Aorta (tissue), 5 donors: ENCODE measurements at regions not wholly inside any gene's neighbourhood (a gene's known extent, or its start where the extent isn't known, plus 50 kb on each side); places are given as distances from the start of the nearest gene placed in this dataset.
"Not testable (repeated sequence)": the region's sequence is repeated elsewhere in the genome, so short reads cannot be mapped to it uniquely, and the experiment has no call there.

Experiments
- ATAC-seq: fragments of 200-7000 bp; cut with Tn5 transposase; one replicate; pipeline ENCODE4 v1.9.1; 2022; ENCODE audit warnings: moderate library complexity; ENCODE audit not compliant: low FRiP score
- DNase-seq, 2 donors: peaks; one replicate each; pipeline ENCODE4 v3.0.0-alpha.2; 2020
- H3K27ac ChIP-seq, 2 donors: one replicate each; pipeline ENCODE4 v1.5.1; 2013; ENCODE audit warnings: low read length in 2 of 2, mild to moderate bottlenecking in 2 of 2, moderate library complexity in 2 of 2, control low read depth in 1 of 2, inconsistent platforms in 1 of 2, low read depth in 1 of 2
- H3K27me3 ChIP-seq, 2 donors: one replicate each; pipeline ENCODE4 v1.6.1; 2013; ENCODE audit warnings: control low read depth in 1 of 2, low read length in 1 of 2, mild to moderate bottlenecking in 1 of 2, moderate library complexity in 1 of 2; ENCODE audit not compliant: insufficient read depth in 2 of 2, control insufficient read depth in 1 of 2
- H3K36me3 ChIP-seq, 2 donors: one replicate each; pipeline ENCODE4 v1.6.1; 2013; ENCODE audit warnings: control low read depth in 1 of 2, low read length in 1 of 2, mild to moderate bottlenecking in 1 of 2; ENCODE audit not compliant: insufficient read depth in 2 of 2, control insufficient read depth in 1 of 2
- H3K4me1 ChIP-seq, 2 donors: one replicate each; pipeline ENCODE4 v1.6.1; 2013; ENCODE audit warnings: low read length in 2 of 2, control low read depth in 1 of 2, mild to moderate bottlenecking in 1 of 2, moderate library complexity in 1 of 2; ENCODE audit not compliant: insufficient read depth in 2 of 2, control insufficient read depth in 1 of 2
- H3K4me3 ChIP-seq, 2 donors: one replicate each; pipeline ENCODE4 v1.5.1; 2013; ENCODE audit warnings: low read length in 2 of 2, control low read depth in 1 of 2, mild to moderate bottlenecking in 1 of 2
- H3K9me3 ChIP-seq: one replicate; pipeline ENCODE4 v1.6.1; 2013; ENCODE audit warnings: mild to moderate bottlenecking, low read length; ENCODE audit not compliant: control insufficient read depth
- WGBS, 2 donors: extraction: QIAGEN DNeasy Blood & Tissue Kit; methylation state at CpG; one replicate each; pipeline ENCODE4 v1.1.7; 2013; 5-methylcytosine and 5-hydroxymethylcytosine counted together
- intact Hi-C, 2 donors: fragments of 100-400 bp; cut with DNase I; formaldehyde crosslinking; loops; one replicate each; pipeline versions ENCODE4 v1.14.2 to v1.15.0; 2022
- donor health status: healthy with polysubstance abuse.
- donor health status: Bipolar disorder and iron deficiency.
- donor health status: DM: no; HTN: no; CAD: no.
- donor health status: DM: no; HTN: no; CAD: no.
- donor health status: DM: yes; HTN: yes; CAD: no.

GRCh38 chr9:97188545-97188944 is 118.9 kb upstream of the CCDC180 start:
- intact Hi-C loops: no loop called here
- H3K4me1 ChIP-seq: peaks cover 2% of the 10 kb centered on the region in 2 donors
- no peaks in the 10 kb centered on the region for H3K36me3 ChIP-seq
- H3K27me3 ChIP-seq: no peaks in the 10 kb centered on the region
- H3K4me3 ChIP-seq: no peak overlapping the region
- H3K27ac ChIP-seq: no peak overlapping the region
- no peaks in the 10 kb centered on the region for H3K9me3 ChIP-seq
- ATAC-seq: no peak
- 30 to 44% methylated on average over 3 of the region's 3 CpGs for WGBS, 2 donors
- DNase-seq: no peak

- DNase-seq: not testable (repeated sequence)
These were observed 119.8 kb upstream of the CCDC180 start for GRCh38 chr9:97187706-97188105.

GRCh38 chr9:97186493-97186892 is 121.0 kb upstream of the CCDC180 start:
- WGBS, 2 donors: 81 to 90% methylated on average over 1 of the region's 1 CpG
- intact Hi-C loops: no loop called here
- ATAC-seq: no peak

More at GRCh38 chr9:97187706-97188105, 119.8 kb upstream of the CCDC180 start:
- ATAC-seq, H3K9me3 ChIP-seq, H3K27ac ChIP-seq, H3K36me3 ChIP-seq, H3K4me1 ChIP-seq, H3K4me3 ChIP-seq, H3K27me3 ChIP-seq, intact Hi-C loops: not testable (repeated sequence)
- 73 to 89% methylated on average over 1 of the region's 1 CpG for WGBS, 2 donors

GRCh38 chr9:97182532-97182931 is 124.9 kb upstream of the CCDC180 start:
- H3K27me3 ChIP-seq, ATAC-seq, H3K36me3 ChIP-seq, H3K4me1 ChIP-seq, H3K4me3 ChIP-seq, intact Hi-C loops, DNase-seq, H3K27ac ChIP-seq, H3K9me3 ChIP-seq: not testable (repeated sequence)
- WGBS, 2 donors: 49 to 65% methylated on average over 2 of the region's 2 CpGs

More at GRCh38 chr9:97186493-97186892, 121.0 kb upstream of the CCDC180 start:
- Histone ChIP-seq H3K9me3 (no peaks in the 10 kb centered on the region), H3K4me1 (peaks cover 2% of the 10 kb centered on the region in 2 donors), H3K4me3 (no peak overlapping the region), H3K27ac (no peak overlapping the region), H3K27me3 (no peaks in the 10 kb centered on the region), H3K36me3 (no peaks in the 10 kb centered on the region)
- DNase-seq: no peak

- Histone ChIP-seq H3K27me3 (no peaks in the 10 kb centered on the region), H3K9me3 (no peaks in the 10 kb centered on the region), H3K4me3 (no peak overlapping the region), H3K4me1 (no peaks in the 10 kb centered on the region), H3K36me3 (no peaks in the 10 kb centered on the region), H3K27ac (no peak overlapping the region)
- DNase-seq: no peak
- ATAC-seq: no peak
- intact Hi-C loops: no loop called here
These were observed 127.8 kb upstream of the CCDC180 start for GRCh38 chr9:97179616-97180015.

- no peaks in the 10 kb centered on the region for H3K9me3 ChIP-seq
- intact Hi-C loops: no loop called here
- no peak overlapping the region for H3K27ac ChIP-seq
- H3K36me3 ChIP-seq: no peaks in the 10 kb centered on the region
- no peak for DNase-seq
- 6 to 10% methylated on average over 5 of the region's 5 CpGs for WGBS, 2 donors
- H3K4me3 ChIP-seq: no peak overlapping the region
- no peak for ATAC-seq
- H3K4me1 ChIP-seq: no peaks in the 10 kb centered on the region
- H3K27me3 ChIP-seq: no peaks in the 10 kb centered on the region
These were observed 131.3 kb upstream of the CCDC180 start for GRCh38 chr9:97176206-97176605.

GRCh38 chr9:97168174-97168573 is 129.2 kb upstream of the CTSV start:
- H3K36me3 ChIP-seq, ATAC-seq, H3K27me3 ChIP-seq, intact Hi-C loops, H3K4me3 ChIP-seq, H3K4me1 ChIP-seq, DNase-seq, H3K9me3 ChIP-seq, H3K27ac ChIP-seq: not testable (repeated sequence)

GRCh38 chr9:97166496-97167138 is 127.7 kb upstream of the CTSV start:
- intact Hi-C loops, H3K27ac ChIP-seq, H3K4me1 ChIP-seq, DNase-seq, ATAC-seq, H3K9me3 ChIP-seq, H3K27me3 ChIP-seq, H3K4me3 ChIP-seq, H3K36me3 ChIP-seq: not testable (repeated sequence)

- no peaks in the 10 kb centered on the region for H3K9me3 ChIP-seq
- no peak for ATAC-seq
- 29 to 36% methylated on average over 1 of the region's 1 CpG for WGBS, 2 donors
These were observed 121.3 kb upstream of the CTSV start for GRCh38 chr9:97160255-97160654.

More at GRCh38 chr9:97160255-97160654, 121.3 kb upstream of the CTSV start:
- Histone ChIP-seq H3K36me3 (no peaks in the 10 kb centered on the region), H3K27ac (no peak overlapping the region), H3K4me3 (no peak overlapping the region), H3K27me3 (no peaks in the 10 kb centered on the region), H3K4me1 (no peaks in the 10 kb centered on the region)
- no peak for DNase-seq
- intact Hi-C loops: no loop called here
